Neural progenitor cell (in vitro differentiated cells): ENCODE measurements at regions not wholly inside any gene's neighbourhood (a gene's known extent, or its start where the extent isn't known, plus 50 kb on each side); places are given as distances from the start of the nearest gene placed in this dataset.

Experiments
- DNase-seq: peaks from one replicate; pipeline ENCODE4 v3.0.0-alpha.2; 2016; ENCODE audit warnings: low spot score
- H2AFZ ChIP-seq: fragments of 200-600 bp; sonication (generic); replicated peaks from 2 replicates; pipeline ENCODE4 v1.6.1; 2016; ENCODE audit warnings: antibody characterized with exemption
- H3F3A ChIP-seq: fragments of 200-600 bp; sonication (generic); 2 replicates; pipeline ENCODE4 v1.6.1; 2016; ENCODE audit warnings: antibody characterized with exemption, low read depth
- H3K27ac ChIP-seq: fragments of 200-600 bp; sonication (generic); 2 replicates; pipeline ENCODE4 v1.5.1; 2016; ENCODE audit warnings: mild to moderate bottlenecking
- H3K27me3 ChIP-seq: fragments of 200-600 bp; sonication (generic); 2 replicates; pipeline ENCODE4 v1.6.1; 2016; ENCODE audit warnings: mild to moderate bottlenecking, moderate library complexity
- H3K36me3 ChIP-seq: fragments of 200-600 bp; sonication (generic); 2 replicates; pipeline ENCODE4 v1.5.1; 2016
- H3K4me1 ChIP-seq: fragments of 200-600 bp; sonication (generic); 2 replicates; pipeline ENCODE4 v1.6.1; 2016; ENCODE audit warnings: mixed run types
- H3K4me2 ChIP-seq: fragments of 200-600 bp; sonication (generic); 2 replicates; pipeline ENCODE4 v1.6.1; 2016
- H3K4me3 ChIP-seq: fragments of 200-600 bp; sonication (generic); 2 replicates; pipeline ENCODE4 v1.5.1; 2016
- H3K79me2 ChIP-seq: fragments of 200-600 bp; sonication (generic); 2 replicates; pipeline ENCODE4 v1.6.1; 2016; ENCODE audit warnings: low read depth
- H3K9ac ChIP-seq: fragments of 200-600 bp; sonication (generic); 2 replicates; pipeline ENCODE4 v1.6.1; 2016
- H3K9me3 ChIP-seq: fragments of 200-600 bp; sonication (generic); 2 replicates; pipeline ENCODE4 v1.5.1; 2016; ENCODE audit warnings: low read depth
- H4K20me1 ChIP-seq: fragments of 200-600 bp; sonication (generic); 2 replicates; pipeline ENCODE4 v1.6.1; 2016; ENCODE audit warnings: low read depth
- H3K27ac Mint-ChIP-seq: 3 replicates; pipeline ENCODE4 v1.8.0; 2021; ENCODE audit warnings: mixed read lengths
- H3K27me3 Mint-ChIP-seq: 2 replicates; pipeline ENCODE4 v1.8.0; 2022; ENCODE audit warnings: low read depth, mild to moderate bottlenecking, inconsistent platforms, moderate library complexity, mixed read lengths; ENCODE audit not compliant: insufficient read depth
- H3K36me3 Mint-ChIP-seq: 3 replicates; pipeline ENCODE4 v1.8.0; 2021; ENCODE audit warnings: mixed read lengths
- H3K4me1 Mint-ChIP-seq: 3 replicates; pipeline ENCODE4 v1.8.0; 2021; ENCODE audit warnings: mixed read lengths
- H3K4me3 Mint-ChIP-seq: 3 replicates; pipeline ENCODE4 v1.8.0; 2021; ENCODE audit warnings: mild to moderate bottlenecking, moderate library complexity, mixed read lengths
- H3K9me3 Mint-ChIP-seq: 3 replicates; pipeline ENCODE4 v1.8.0; 2020; ENCODE audit warnings: mixed read lengths
- EZH2 ChIP-seq: fragments of 200-600 bp; sonication (generic); IDR thresholded peaks from 2 replicates; pipeline ENCODE4 v1.6.1; 2017; ENCODE audit warnings: antibody characterized with exemption, mild to moderate bottlenecking, moderate library complexity
- EZH2phosphoT487 ChIP-seq: fragments of 200-600 bp; sonication (generic); IDR thresholded peaks from 2 replicates; pipeline ENCODE4 v1.6.1; 2017; ENCODE audit warnings: antibody characterized with exemption
- TF ChIP-seq, protein P1 (sequence below): fragments of 200-600 bp; sonication (generic); IDR thresholded peaks from 2 replicates; pipeline ENCODE4 v1.5.1; 2017; ENCODE audit warnings: antibody characterized with exemption, mild to moderate bottlenecking

DNA sequence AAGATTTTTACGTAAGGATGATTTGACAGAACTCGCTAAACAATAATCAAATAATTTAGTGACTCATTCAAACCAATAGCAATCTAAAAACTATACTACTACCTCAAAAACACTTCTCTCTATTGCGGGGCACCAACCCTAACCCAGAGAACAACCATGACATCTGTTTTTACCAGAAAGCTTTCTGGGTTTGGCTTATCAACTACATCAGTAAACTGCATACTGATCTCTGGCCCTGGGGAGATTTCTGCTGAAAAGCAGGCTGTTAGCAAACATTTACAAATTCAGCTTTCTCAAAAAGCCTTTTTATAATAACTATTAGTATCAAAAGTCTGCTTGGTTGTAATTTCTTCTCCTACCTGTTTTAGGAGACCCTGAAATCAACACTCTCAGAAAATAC lies 144.5 kb upstream of the ZWINT start:
- Histone ChIP-seq H2AFZ (no peak overlapping the region), H3K36me3 (no peaks in the 10 kb centered on the region), H3K9ac (no peak overlapping the region), H3K4me1 (no peaks in the 10 kb centered on the region), H3K27ac (no peak overlapping the region), H3K27me3 (no peaks in the 10 kb centered on the region), H3K79me2 (no peaks in the 10 kb centered on the region), H3F3A (no peaks in the 10 kb centered on the region), H3K9me3 (no peaks in the 10 kb centered on the region), H3K4me2 (no peak overlapping the region), H4K20me1 (no peaks in the 10 kb centered on the region), H3K4me3 (no peak overlapping the region)
- Mint-ChIP-seq H3K27ac (no peak overlapping the region), H3K9me3 (no peaks in the 10 kb centered on the region), H3K4me3 (no peak overlapping the region), H3K4me1 (no peaks in the 10 kb centered on the region), H3K27me3 (no peaks in the 10 kb centered on the region), H3K36me3 (no peaks in the 10 kb centered on the region)
- no peak for DNase-seq
- TF ChIP-seq, protein P1, sequence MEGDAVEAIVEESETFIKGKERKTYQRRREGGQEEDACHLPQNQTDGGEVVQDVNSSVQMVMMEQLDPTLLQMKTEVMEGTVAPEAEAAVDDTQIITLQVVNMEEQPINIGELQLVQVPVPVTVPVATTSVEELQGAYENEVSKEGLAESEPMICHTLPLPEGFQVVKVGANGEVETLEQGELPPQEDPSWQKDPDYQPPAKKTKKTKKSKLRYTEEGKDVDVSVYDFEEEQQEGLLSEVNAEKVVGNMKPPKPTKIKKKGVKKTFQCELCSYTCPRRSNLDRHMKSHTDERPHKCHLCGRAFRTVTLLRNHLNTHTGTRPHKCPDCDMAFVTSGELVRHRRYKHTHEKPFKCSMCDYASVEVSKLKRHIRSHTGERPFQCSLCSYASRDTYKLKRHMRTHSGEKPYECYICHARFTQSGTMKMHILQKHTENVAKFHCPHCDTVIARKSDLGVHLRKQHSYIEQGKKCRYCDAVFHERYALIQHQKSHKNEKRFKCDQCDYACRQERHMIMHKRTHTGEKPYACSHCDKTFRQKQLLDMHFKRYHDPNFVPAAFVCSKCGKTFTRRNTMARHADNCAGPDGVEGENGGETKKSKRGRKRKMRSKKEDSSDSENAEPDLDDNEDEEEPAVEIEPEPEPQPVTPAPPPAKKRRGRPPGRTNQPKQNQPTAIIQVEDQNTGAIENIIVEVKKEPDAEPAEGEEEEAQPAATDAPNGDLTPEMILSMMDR = no peak
- TF ChIP-seq EZH2 (no peak), EZH2phosphoT487 (no peak)

DNA sequence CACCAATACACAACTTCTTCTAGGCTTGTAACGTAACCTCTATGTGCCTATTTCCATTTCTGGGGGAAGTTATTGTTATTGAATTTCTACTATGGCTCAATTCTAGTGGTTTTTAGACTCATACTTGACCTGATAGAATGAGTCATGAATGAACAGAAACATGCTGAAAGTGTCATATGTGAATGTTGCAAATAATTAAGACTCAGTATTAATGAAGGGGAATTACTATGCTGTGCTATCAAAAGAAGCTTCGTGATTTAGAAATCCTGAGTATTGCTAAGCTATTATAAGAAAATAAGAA lies 135.1 kb upstream of the ZWINT start:
- no peak overlapping the region for H3K4me2 ChIP-seq
- no peaks in the 10 kb centered on the region for H3K36me3 Mint-ChIP-seq
- H3K27ac ChIP-seq = no peak overlapping the region
- no peak overlapping the region for H3K4me3 ChIP-seq
- no peak overlapping the region for H3K9ac ChIP-seq
- H4K20me1 ChIP-seq = no peaks in the 10 kb centered on the region
- no peaks in the 10 kb centered on the region for H3F3A ChIP-seq
- no peak for DNase-seq
- H2AFZ ChIP-seq = no peak overlapping the region
- no peaks in the 10 kb centered on the region for H3K36me3 ChIP-seq
- no peaks in the 10 kb centered on the region for H3K27me3 Mint-ChIP-seq
- H3K4me1 Mint-ChIP-seq = no peaks in the 10 kb centered on the region
- no peaks in the 10 kb centered on the region for H3K9me3 ChIP-seq
- H3K4me3 Mint-ChIP-seq = no peak overlapping the region
- H3K79me2 ChIP-seq = no peaks in the 10 kb centered on the region
- H3K4me1 ChIP-seq = no peaks in the 10 kb centered on the region
- no peaks in the 10 kb centered on the region for H3K9me3 Mint-ChIP-seq
- no peaks in the 10 kb centered on the region for H3K27me3 ChIP-seq
- H3K27ac Mint-ChIP-seq = no peak overlapping the region
- TF ChIP-seq EZH2phosphoT487 (no peak), EZH2 (no peak)
- TF ChIP-seq, protein P1 = no peak

DNA sequence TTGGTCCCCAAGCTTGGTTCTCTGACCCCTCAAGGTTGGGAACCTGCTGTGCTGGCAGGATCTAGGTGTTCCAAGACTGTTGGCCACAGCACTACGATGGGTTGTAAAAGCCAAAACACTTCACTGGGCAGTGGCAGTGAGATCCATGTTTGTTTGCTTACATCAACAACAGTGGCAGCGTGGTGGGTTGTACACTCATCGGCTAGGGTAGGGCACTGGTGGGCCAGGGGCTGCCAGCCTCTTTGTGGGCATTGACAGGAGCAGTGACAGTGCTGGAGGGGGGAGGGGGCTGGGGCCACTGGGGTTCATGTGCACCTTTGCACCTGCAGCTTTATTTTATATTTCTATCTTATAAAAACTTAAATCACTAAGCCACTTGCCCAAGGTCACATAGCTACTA lies 126.7 kb upstream of the ZWINT start:
- Mint-ChIP-seq H3K9me3 (no peaks in the 10 kb centered on the region), H3K27ac (no peak overlapping the region), H3K4me3 (no peak overlapping the region), H3K27me3 (no peaks in the 10 kb centered on the region), H3K36me3 (no peaks in the 10 kb centered on the region), H3K4me1 (no peaks in the 10 kb centered on the region)
- H3K79me2 ChIP-seq = no peaks in the 10 kb centered on the region
- no peaks in the 10 kb centered on the region for H3K27me3 ChIP-seq
- TF ChIP-seq, protein P1 = no peak
- no peak for DNase-seq
- H3K4me2 ChIP-seq = no peak overlapping the region
- H4K20me1 ChIP-seq = no peaks in the 10 kb centered on the region
- no peaks in the 10 kb centered on the region for H3F3A ChIP-seq
- H3K9ac ChIP-seq = no peak overlapping the region
- H3K27ac ChIP-seq = no peak overlapping the region
- H2AFZ ChIP-seq = no peak overlapping the region
- no peaks in the 10 kb centered on the region for H3K36me3 ChIP-seq
- H3K9me3 ChIP-seq = no peaks in the 10 kb centered on the region
- H3K4me1 ChIP-seq = no peaks in the 10 kb centered on the region
- H3K4me3 ChIP-seq = no peak overlapping the region

DNA sequence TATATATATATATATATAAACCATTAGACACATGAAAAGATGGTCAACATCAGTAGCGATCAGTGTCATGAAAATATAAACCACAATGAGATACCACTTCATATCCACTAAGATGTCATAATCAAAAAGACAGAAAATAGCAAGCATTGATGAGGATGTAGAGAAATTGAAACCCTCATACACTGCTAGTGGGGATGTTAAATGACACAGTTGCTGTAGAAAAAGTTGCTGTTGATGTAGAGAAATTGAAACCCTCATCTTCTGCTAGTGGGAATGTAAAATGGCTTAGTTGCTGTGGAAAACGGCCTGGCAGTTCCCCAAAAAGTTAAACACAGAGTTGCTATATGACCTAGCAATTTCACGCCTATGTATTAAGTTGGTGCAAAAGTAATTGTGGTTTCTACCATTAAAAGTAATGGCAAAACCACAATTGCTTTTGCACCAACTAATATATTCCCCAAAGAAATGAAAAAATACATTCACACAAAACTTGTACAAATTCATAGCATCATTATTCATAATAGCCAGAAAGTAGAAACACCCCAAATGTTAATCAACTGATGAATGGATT lies 120.5 kb upstream of the ZWINT start:
- TF ChIP-seq EZH2 (no peak), EZH2phosphoT487 (no peak)
- TF ChIP-seq, protein P1 = no peak
- Histone ChIP-seq H3F3A (no peaks in the 10 kb centered on the region), H3K79me2 (no peaks in the 10 kb centered on the region), H3K9me3 (no peaks in the 10 kb centered on the region), H2AFZ (no peak overlapping the region), H3K27me3 (no peaks in the 10 kb centered on the region), H3K4me3 (no peak overlapping the region), H4K20me1 (no peaks in the 10 kb centered on the region), H3K36me3 (no peaks in the 10 kb centered on the region), H3K9ac (no peak overlapping the region), H3K4me2 (no peak overlapping the region), H3K27ac (no peak overlapping the region), H3K4me1 (no peaks in the 10 kb centered on the region)
- Mint-ChIP-seq H3K9me3 (no peaks in the 10 kb centered on the region), H3K27me3 (peaks cover 2% of the 10 kb centered on the region), H3K27ac (no peak overlapping the region), H3K4me3 (no peak overlapping the region), H3K4me1 (no peaks in the 10 kb centered on the region), H3K36me3 (no peaks in the 10 kb centered on the region)
- no peak for DNase-seq
